LNCAP (cell line): ENCODE measurements at regions not wholly inside any gene's neighbourhood (a gene's known extent, or its start where the extent isn't known, plus 50 kb on each side); places are given as distances from the start of the nearest gene placed in this dataset.

Experiments used
- CTCF ChIP-seq: fragments of 450-650 bp; IDR thresholded peaks from 2 replicates; pipeline ENCODE4 v1.5.1; 2017; ENCODE audit warnings: mild to moderate bottlenecking

GRCh38 chr10:90414926-90415325 is 442.9 kb downstream of the HTR7 start:
- no peak for TF ChIP-seq CTCF

GRCh38 chr10:90417029-90417428 is 440.8 kb downstream of the HTR7 start:
- TF ChIP-seq CTCF: no peak

- no peak for TF ChIP-seq CTCF
These were observed 440.2 kb downstream of the HTR7 start for GRCh38 chr10:90417476-90418210.

- TF ChIP-seq CTCF: no peak
These were observed 438.8 kb downstream of the HTR7 start for GRCh38 chr10:90418869-90419652.

- TF ChIP-seq CTCF: no peak
These were observed 437.1 kb downstream of the HTR7 start for GRCh38 chr10:90420637-90421318.

GRCh38 chr10:90421874-90422273 is 436.0 kb downstream of the HTR7 start:
- no peak for TF ChIP-seq CTCF

- TF ChIP-seq CTCF: no peak
These were observed 433.1 kb downstream of the HTR7 start for GRCh38 chr10:90424730-90425129.
